ENCODE measurements at regions not wholly inside any gene's neighbourhood (a gene's known extent, or its start where the extent isn't known, plus 50 kb on each side); places are given as distances from the start of the nearest gene placed in this dataset.

DNA sequence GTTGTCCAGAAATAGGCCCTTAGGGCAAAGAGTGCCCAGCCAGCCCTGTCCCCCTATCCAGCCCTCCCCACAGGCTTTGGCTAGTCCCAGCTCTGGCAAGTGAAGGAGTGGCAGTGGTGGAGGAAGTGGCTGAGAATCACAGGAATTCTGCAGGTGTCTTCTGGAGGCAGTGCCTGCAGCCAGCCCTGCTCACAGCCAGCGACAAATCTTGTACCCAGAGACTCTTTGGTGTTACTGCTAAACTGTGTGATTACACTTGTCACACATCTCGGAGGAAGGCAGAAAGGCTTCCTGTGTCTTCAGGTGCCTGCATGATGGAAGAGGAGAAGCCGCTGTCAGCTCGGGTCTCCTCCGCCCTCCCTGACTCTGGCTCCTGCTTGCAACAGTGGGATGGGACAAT, 71.6 kb upstream of the GRIK3 start:
- no peaks in the 10 kb centered on the region for H3K9me3 ChIP-seq
- H3K36me3 ChIP-seq = no peaks in the 10 kb centered on the region
- no peak overlapping the region for H3K4me3 ChIP-seq
- TF ChIP-seq POLR2A (IDR thresholded peaks at IDR 0.05) (no peak), POLR2AphosphoS5 (IDR thresholded peaks at IDR 0.05; ENCODE audit: insufficient read depth in 1 of 2, low read depth in 1 of 2) (no peak)
- TF ChIP-seq, protein P1, sequence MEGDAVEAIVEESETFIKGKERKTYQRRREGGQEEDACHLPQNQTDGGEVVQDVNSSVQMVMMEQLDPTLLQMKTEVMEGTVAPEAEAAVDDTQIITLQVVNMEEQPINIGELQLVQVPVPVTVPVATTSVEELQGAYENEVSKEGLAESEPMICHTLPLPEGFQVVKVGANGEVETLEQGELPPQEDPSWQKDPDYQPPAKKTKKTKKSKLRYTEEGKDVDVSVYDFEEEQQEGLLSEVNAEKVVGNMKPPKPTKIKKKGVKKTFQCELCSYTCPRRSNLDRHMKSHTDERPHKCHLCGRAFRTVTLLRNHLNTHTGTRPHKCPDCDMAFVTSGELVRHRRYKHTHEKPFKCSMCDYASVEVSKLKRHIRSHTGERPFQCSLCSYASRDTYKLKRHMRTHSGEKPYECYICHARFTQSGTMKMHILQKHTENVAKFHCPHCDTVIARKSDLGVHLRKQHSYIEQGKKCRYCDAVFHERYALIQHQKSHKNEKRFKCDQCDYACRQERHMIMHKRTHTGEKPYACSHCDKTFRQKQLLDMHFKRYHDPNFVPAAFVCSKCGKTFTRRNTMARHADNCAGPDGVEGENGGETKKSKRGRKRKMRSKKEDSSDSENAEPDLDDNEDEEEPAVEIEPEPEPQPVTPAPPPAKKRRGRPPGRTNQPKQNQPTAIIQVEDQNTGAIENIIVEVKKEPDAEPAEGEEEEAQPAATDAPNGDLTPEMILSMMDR (IDR thresholded peaks at IDR 0.05) = no peak
- no peaks in the 10 kb centered on the region for H3K4me1 ChIP-seq
- H3K27ac ChIP-seq = no peak overlapping the region
- intact Hi-C loops (cut with DNase I) = no loop called here
- DNase-seq (ENCODE audit: extremely low spot score in 2 of 2) = no peak
- H3K27me3 ChIP-seq = no peaks in the 10 kb centered on the region

DNA sequence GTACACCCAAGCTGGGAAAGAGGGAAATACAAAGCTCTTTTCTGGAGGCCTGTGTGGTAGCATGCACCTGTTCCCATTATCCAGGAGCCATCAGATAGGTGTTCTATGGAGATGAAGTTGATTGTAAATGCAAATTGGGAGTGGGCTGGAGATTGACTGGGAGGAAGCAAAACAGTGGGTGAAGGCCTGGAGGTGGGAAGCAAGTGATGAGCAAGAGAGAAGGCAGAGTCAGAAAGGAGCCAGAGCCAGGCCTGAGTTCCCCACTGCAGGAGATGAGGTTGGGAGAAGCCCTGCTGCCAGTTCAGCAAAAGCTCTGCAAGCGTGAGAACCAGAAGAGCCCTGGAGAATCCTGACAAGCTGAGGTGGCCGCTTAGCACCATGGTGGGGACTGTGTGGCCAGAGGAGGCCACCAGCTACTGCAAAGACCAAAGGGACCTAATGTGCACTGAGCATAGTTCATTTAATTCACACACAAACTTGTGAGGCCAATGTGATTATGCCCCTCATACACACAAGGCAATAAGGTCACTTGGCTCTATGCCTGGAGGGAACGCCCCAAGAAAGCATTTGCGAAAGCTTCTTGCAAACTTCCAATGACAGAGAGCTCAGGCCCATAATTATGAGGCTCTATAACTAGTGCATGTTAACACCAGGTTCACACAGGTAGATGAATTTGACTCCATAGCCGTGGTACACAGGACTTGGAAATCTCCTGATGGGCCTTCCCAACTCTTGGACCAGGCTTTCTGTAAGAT, 73.0 kb upstream of the GRIK3 start:
- no peaks in the 10 kb centered on the region for H3K36me3 ChIP-seq
- intact Hi-C loops (cut with DNase I) = no loop called here
- H3K27me3 ChIP-seq = no peaks in the 10 kb centered on the region
- no peaks in the 10 kb centered on the region for H3K9me3 ChIP-seq
- no peak overlapping the region for H3K4me3 ChIP-seq
- H3K4me1 ChIP-seq = no peaks in the 10 kb centered on the region
- no peak for DNase-seq (ENCODE audit: extremely low spot score in 2 of 2)
- TF ChIP-seq, protein P1 (IDR thresholded peaks at IDR 0.05) = no peak
- no peak overlapping the region for H3K27ac ChIP-seq

DNA sequence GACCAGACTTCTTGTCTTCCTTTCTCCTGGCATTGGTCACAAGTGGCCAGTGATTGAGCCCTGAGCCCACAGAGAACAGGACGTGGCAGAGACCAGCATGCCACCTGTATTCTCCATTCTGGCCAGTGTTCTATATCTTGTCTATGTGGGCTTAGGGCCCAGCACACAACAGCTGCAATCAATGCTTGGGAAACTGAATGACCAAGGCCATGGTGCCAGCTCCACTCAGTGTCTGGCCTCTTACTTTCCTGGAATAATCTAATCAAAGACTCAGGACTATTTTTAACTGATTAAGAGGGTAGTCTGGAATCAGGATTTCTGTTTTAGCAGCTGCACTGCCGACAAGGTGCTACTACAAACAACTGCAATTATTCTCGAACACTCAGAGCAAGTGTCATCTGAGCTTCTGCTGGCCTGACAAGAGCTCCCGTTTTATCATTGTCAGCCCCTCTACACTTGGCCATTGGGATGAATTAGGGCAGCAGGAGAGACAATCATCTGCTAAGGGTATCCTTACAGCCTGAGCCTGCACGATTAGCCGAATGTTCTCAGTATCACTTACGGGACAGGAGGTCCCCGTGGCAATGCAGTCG, 74.4 kb upstream of the GRIK3 start:
- DNase-seq (ENCODE audit: extremely low spot score in 2 of 2) = no peak
- Histone ChIP-seq H3K36me3 (no peaks in the 10 kb centered on the region), H3K4me3 (no peak overlapping the region), H3K27me3 (no peaks in the 10 kb centered on the region), H3K4me1 (no peaks in the 10 kb centered on the region), H3K27ac (no peak overlapping the region), H3K9me3 (no peaks in the 10 kb centered on the region)
- intact Hi-C loops (cut with DNase I) = no loop called here
- TF ChIP-seq POLR2A (IDR thresholded peaks at IDR 0.05) (no peak), POLR2AphosphoS5 (IDR thresholded peaks at IDR 0.05; ENCODE audit: insufficient read depth in 1 of 2, low read depth in 1 of 2) (no peak)
- TF ChIP-seq, protein P1 (IDR thresholded peaks at IDR 0.05) = no peak

DNA sequence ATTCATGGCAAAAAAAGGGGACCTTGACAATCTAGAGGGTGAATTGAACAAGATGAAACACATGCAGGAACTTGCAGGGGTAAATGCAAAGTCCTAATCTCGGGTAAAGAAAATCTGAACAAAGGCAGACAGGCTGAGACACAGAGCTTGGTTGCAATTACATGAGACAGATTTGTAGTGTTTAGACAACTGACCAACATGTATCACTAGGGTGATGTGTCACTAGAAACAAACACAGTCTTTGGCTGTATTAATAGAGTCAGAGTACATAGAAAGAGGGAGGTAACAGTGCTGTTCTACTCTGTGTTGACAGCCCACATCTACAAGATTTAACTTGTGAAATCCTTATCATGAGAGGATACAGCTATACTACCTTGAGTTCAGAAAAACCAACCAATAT, 78.1 kb upstream of the GRIK3 start:
- H3K4me3 ChIP-seq = no peak overlapping the region
- TF ChIP-seq, protein P1 (IDR thresholded peaks at IDR 0.05) = no peak
- TF ChIP-seq POLR2A (IDR thresholded peaks at IDR 0.05) = no peak
- no peak for TF ChIP-seq POLR2AphosphoS5 (IDR thresholded peaks at IDR 0.05; ENCODE audit: insufficient read depth in 1 of 2, low read depth in 1 of 2)
- H3K27ac ChIP-seq = no peak overlapping the region
- intact Hi-C loops (cut with DNase I) = no loop called here
- no peak for DNase-seq (ENCODE audit: extremely low spot score in 2 of 2)
- no peaks in the 10 kb centered on the region for H3K27me3 ChIP-seq
- no peaks in the 10 kb centered on the region for H3K9me3 ChIP-seq
- H3K4me1 ChIP-seq = no peaks in the 10 kb centered on the region
- H3K36me3 ChIP-seq = no peaks in the 10 kb centered on the region

DNA sequence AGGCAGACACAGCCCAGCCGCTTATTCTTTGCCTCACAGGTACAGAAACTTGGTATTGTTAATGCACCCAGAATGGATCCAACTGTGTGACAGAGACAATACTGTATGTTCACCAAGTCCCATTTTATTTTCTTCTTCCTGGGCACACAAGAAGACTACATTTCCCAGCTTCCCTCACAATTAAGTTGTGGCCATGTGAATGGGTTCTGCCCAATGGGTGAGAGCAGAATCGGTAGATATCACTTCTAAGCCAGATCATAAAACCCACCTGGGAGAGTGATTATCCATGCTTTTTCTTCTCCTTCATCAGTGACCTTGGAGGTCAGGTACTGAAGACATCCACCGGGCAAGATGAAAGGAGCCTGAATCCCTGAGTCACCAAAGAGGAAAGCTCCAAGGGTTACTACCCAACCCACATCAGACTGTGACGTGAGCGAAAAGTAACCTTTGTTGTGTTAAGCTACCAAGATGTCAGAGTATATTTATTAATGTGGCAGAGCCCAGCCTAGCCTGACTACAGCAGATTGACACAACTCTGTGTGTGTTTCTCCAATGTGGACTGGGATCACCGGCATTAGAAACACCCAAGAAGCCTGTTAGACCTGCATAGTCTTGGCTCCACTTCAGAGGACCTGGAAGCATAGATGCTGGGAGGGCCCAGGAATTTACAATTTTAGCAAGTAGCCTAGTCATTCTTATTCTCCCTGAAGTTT, 79.1 kb upstream of the GRIK3 start:
- Histone ChIP-seq H3K4me1 (no peaks in the 10 kb centered on the region), H3K9me3 (no peaks in the 10 kb centered on the region), H3K27me3 (no peaks in the 10 kb centered on the region), H3K36me3 (no peaks in the 10 kb centered on the region), H3K27ac (no peak overlapping the region), H3K4me3 (no peak overlapping the region)
- DNase-seq (ENCODE audit: extremely low spot score in 2 of 2) = no peak
- TF ChIP-seq, protein P1 (IDR thresholded peaks at IDR 0.05) = no peak
- TF ChIP-seq POLR2AphosphoS5 (IDR thresholded peaks at IDR 0.05; ENCODE audit: insufficient read depth in 1 of 2, low read depth in 1 of 2) (no peak), POLR2A (IDR thresholded peaks at IDR 0.05) (no peak)
- intact Hi-C loops (cut with DNase I) = no loop called here
